Gastrocnemius medialis (tissue), 4 donors: ENCODE measurements at regions not wholly inside any gene's neighbourhood (a gene's known extent, or its start where the extent isn't known, plus 50 kb on each side); places are given as distances from the start of the nearest gene placed in this dataset.

ENCODE experiments used
- POLR2A ChIP-seq, 2 donors: fragments of 450-650 bp; IDR thresholded peaks; one replicate each; pipeline ENCODE4 v1.6.1; 2017; ENCODE audit warnings: antibody characterized with exemption in 2 of 2, mild to moderate bottlenecking in 2 of 2, moderate library complexity in 2 of 2
- TF ChIP-seq, protein P1 (sequence below), 5 experiments: fragments of 450-650 bp in 3 of 5; fragments of 200-600 bp in 2 of 5; sonication (generic) in 2 of 5; IDR thresholded peaks in 4 of 5; conservative IDR thresholded peaks in 1 of 5; 1 replicate in 4 of 5; 2 replicates in 1 of 5; pipeline ENCODE4 v1.5.1; 2016 to 2019; ENCODE audit warnings: antibody characterized with exemption in 5 of 5, mild to moderate bottlenecking in 3 of 5, moderate library complexity in 3 of 5

DNA sequence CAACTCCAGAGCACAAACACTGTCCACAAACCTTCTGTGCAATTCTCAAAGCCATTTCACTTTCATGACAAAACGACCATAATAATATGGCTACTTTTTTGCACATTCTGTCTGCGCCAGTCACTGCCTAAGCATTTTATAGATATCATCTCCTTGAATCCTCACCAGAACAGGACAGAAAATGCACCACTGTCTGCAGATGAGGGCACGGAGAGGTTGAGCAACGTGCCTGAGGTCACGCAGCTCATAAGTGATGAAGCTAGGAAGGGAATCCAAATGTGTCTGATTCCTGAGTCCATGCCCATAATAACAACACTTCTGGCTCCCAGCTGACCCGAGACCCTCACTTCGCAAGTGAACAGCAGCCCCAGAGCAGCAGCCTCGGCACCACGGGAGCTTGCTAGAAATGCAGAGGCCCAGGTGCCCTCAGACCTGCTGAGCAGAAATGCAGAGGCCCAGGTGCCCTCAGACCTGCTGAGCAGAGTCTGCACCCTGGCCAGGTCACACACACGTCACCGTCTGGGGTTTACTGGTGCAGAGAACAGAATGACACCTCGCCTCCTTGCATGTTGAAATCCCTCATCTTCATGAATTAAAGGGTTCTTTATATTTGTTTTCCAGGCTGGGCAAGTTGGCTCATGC, 265.2 kb downstream of the BMP7 start:
- TF ChIP-seq, protein P1, sequence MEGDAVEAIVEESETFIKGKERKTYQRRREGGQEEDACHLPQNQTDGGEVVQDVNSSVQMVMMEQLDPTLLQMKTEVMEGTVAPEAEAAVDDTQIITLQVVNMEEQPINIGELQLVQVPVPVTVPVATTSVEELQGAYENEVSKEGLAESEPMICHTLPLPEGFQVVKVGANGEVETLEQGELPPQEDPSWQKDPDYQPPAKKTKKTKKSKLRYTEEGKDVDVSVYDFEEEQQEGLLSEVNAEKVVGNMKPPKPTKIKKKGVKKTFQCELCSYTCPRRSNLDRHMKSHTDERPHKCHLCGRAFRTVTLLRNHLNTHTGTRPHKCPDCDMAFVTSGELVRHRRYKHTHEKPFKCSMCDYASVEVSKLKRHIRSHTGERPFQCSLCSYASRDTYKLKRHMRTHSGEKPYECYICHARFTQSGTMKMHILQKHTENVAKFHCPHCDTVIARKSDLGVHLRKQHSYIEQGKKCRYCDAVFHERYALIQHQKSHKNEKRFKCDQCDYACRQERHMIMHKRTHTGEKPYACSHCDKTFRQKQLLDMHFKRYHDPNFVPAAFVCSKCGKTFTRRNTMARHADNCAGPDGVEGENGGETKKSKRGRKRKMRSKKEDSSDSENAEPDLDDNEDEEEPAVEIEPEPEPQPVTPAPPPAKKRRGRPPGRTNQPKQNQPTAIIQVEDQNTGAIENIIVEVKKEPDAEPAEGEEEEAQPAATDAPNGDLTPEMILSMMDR (IDR thresholded peaks at IDR 0.05 in 4 of 5, conservative IDR thresholded peaks at IDR 0.05 in 1 of 5), result no peak
- no peak for TF ChIP-seq POLR2A (IDR thresholded peaks at IDR 0.05)
